ENCODE measurements at regions not wholly inside any gene's neighbourhood (a gene's known extent, or its start where the extent isn't known, plus 50 kb on each side); places are given as distances from the start of the nearest gene placed in this dataset.

DNA sequence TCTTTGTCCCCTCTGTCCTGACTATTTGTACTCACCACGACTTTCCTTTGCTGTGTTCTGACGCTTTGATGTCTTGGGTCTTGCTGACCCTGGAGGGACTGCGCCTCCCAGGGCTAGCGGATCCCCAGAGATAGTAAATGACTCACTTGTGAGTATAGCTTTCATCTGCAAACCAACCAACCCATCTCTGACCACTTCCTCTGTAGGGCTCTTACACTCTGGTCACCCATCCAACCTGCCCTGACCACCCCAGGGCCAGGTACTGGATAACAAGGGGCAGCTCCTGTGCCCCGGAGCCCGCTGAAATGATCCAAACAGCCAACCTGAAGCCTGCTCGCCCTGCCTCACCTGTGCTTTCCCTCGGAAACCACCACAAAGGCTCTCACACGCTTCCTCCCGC, 125.2 kb upstream of the CARD11 start:
- Histone ChIP-seq H3K79me2 (ENCODE audit: low read length) (no peaks in the 10 kb centered on the region), H3K9me2 (replicated peaks; ENCODE audit: insufficient read depth, low read length) (no peaks in the 10 kb centered on the region), H3F3A (ENCODE audit: insufficient read depth, low read length) (no peaks in the 10 kb centered on the region), H3K4me3 (ENCODE audit: low read length) (no peak overlapping the region), H4K20me1 (ENCODE audit: insufficient read depth, low read length) (no peaks in the 10 kb centered on the region), H3K27ac (ENCODE audit: low read length) (no peak overlapping the region), H3K4me2 (ENCODE audit: low read depth, low read length) (no peak overlapping the region), H3K9me3 (replicated peaks; ENCODE audit: insufficient read depth, low read length) (no peaks in the 10 kb centered on the region), H3K4me1 (ENCODE audit: low read length) (no peaks in the 10 kb centered on the region), H3K36me3 (replicated peaks; ENCODE audit: insufficient read depth, low read length) (no peaks in the 10 kb centered on the region), H3K27me3 (replicated peaks; ENCODE audit: insufficient read depth, low read length) (no peaks in the 10 kb centered on the region), H2AFZ (ENCODE audit: low read length) (no peak overlapping the region), H3K9ac (ENCODE audit: low read length) (no peak overlapping the region)
- no peak for DNase-seq
- TF ChIP-seq EZH2phosphoT487 (IDR thresholded peaks at IDR 0.05; ENCODE audit: low read length) (no peak), EZH2 (optimal IDR thresholded peaks at IDR 0.05; ENCODE audit: low read depth, low read length) (no peak)
- TF ChIP-seq, protein P1, sequence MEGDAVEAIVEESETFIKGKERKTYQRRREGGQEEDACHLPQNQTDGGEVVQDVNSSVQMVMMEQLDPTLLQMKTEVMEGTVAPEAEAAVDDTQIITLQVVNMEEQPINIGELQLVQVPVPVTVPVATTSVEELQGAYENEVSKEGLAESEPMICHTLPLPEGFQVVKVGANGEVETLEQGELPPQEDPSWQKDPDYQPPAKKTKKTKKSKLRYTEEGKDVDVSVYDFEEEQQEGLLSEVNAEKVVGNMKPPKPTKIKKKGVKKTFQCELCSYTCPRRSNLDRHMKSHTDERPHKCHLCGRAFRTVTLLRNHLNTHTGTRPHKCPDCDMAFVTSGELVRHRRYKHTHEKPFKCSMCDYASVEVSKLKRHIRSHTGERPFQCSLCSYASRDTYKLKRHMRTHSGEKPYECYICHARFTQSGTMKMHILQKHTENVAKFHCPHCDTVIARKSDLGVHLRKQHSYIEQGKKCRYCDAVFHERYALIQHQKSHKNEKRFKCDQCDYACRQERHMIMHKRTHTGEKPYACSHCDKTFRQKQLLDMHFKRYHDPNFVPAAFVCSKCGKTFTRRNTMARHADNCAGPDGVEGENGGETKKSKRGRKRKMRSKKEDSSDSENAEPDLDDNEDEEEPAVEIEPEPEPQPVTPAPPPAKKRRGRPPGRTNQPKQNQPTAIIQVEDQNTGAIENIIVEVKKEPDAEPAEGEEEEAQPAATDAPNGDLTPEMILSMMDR (IDR thresholded peaks at IDR 0.05; ENCODE audit: low read length), result no peak

DNA sequence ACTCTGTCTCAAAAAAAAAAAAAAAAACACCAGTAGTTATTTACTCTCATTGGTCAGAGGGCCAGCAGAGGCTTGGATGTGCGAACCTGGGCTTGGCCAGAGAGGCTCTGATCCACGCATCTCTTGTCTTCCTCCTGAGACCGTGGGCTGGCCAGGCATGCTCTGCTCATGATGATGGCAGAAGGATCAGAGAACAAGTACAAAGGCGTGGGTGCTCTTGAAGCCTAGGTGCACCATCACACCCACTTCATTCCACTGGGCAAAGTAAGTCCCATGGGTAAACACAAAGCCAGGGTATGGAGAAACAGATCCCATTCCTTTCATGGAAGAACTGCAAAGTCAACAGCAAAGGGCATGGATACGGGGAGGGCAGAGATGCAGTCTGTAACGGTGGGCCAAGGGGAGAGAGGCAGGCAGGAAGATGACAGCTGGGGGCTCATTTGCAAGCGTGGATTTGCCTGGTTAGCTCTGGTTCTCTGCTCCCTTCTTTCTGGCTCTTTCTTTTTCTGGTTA, 128.2 kb upstream of the SDK1 start:
- no peak overlapping the region for H3K9ac ChIP-seq (ENCODE audit: low read length)
- no peaks in the 10 kb centered on the region for H3F3A ChIP-seq (ENCODE audit: insufficient read depth, low read length)
- no peak overlapping the region for H2AFZ ChIP-seq (ENCODE audit: low read length)
- H3K4me2 ChIP-seq (ENCODE audit: low read depth, low read length), result no peak overlapping the region
- H4K20me1 ChIP-seq (ENCODE audit: insufficient read depth, low read length), result no peaks in the 10 kb centered on the region
- no peaks in the 10 kb centered on the region for H3K4me1 ChIP-seq (ENCODE audit: low read length)
- no peaks in the 10 kb centered on the region for H3K9me2 ChIP-seq (replicated peaks; ENCODE audit: insufficient read depth, low read length)
- TF ChIP-seq EZH2phosphoT487 (IDR thresholded peaks at IDR 0.05; ENCODE audit: low read length) (no peak), EZH2 (optimal IDR thresholded peaks at IDR 0.05; ENCODE audit: low read depth, low read length) (no peak)
- TF ChIP-seq, protein P1 (IDR thresholded peaks at IDR 0.05; ENCODE audit: low read length), result no peak
- H3K27me3 ChIP-seq (replicated peaks; ENCODE audit: insufficient read depth, low read length), result no peaks in the 10 kb centered on the region
- no peak overlapping the region for H3K27ac ChIP-seq (ENCODE audit: low read length)
- no peak for DNase-seq
- H3K4me3 ChIP-seq (ENCODE audit: low read length), result no peak overlapping the region
- H3K9me3 ChIP-seq (replicated peaks; ENCODE audit: insufficient read depth, low read length), result no peaks in the 10 kb centered on the region
- no peaks in the 10 kb centered on the region for H3K36me3 ChIP-seq (replicated peaks; ENCODE audit: insufficient read depth, low read length)
- H3K79me2 ChIP-seq (ENCODE audit: low read length), result no peaks in the 10 kb centered on the region

DNA sequence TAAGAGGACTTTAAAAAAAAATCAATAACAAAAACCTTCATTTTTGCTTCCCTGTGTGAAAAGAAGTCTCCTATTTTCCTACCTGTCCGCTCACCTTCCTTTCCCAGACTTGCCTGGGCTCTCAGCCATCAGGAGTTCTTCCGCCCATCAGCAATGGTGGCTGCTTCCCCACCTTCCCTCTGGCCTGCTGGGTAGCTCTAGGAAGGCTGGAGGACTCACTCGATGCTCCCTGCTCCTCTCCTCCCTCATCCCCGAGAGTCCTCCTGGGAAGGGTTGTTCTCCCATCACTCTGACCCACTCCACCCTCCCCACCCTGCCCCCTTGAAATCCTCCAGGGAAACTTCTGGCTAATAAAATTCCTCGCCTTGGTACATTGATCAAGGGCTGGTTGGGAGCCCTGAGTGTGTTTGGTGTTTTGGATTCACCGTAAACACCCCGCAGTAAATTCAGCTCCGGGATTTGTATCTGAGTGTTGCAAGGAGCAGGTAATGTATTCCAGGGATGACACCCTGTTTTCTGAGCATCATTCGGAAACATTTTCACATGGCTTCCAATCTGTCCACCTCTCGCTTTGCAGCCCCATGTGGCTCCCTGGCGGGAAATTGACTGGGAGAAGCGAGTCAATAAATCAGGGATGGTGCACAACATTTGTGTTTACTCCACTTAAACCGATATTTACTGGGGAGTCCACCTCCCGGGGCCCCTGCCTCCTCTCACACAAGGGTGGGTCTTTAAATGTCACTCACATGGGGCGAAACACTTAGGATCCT, 126.4 kb upstream of the SDK1 start:
- Histone ChIP-seq H3K79me2 (ENCODE audit: low read length) (no peaks in the 10 kb centered on the region), H3F3A (ENCODE audit: insufficient read depth, low read length) (no peaks in the 10 kb centered on the region), H3K36me3 (replicated peaks; ENCODE audit: insufficient read depth, low read length) (no peaks in the 10 kb centered on the region), H3K4me3 (ENCODE audit: low read length) (no peak overlapping the region), H3K4me2 (ENCODE audit: low read depth, low read length) (no peak overlapping the region), H3K27ac (ENCODE audit: low read length) (no peak overlapping the region), H2AFZ (ENCODE audit: low read length) (no peak overlapping the region), H3K4me1 (ENCODE audit: low read length) (no peaks in the 10 kb centered on the region), H4K20me1 (ENCODE audit: insufficient read depth, low read length) (no peaks in the 10 kb centered on the region), H3K9ac (ENCODE audit: low read length) (no peak overlapping the region), H3K27me3 (replicated peaks; ENCODE audit: insufficient read depth, low read length) (no peaks in the 10 kb centered on the region), H3K9me2 (replicated peaks; ENCODE audit: insufficient read depth, low read length) (no peaks in the 10 kb centered on the region), H3K9me3 (replicated peaks; ENCODE audit: insufficient read depth, low read length) (no peaks in the 10 kb centered on the region)
- no peak for DNase-seq
- TF ChIP-seq, protein P1 (IDR thresholded peaks at IDR 0.05; ENCODE audit: low read length), result no peak
- TF ChIP-seq EZH2phosphoT487 (IDR thresholded peaks at IDR 0.05; ENCODE audit: low read length), result no peak
- no peak for TF ChIP-seq EZH2 (optimal IDR thresholded peaks at IDR 0.05; ENCODE audit: low read depth, low read length)

Measured in MM.1S (cell line).